Cerebellar nuclear complex (tissue), 1 donor: ENCODE measurements at regions not wholly inside any gene's neighbourhood (a gene's known extent, or its start where the extent isn't known, plus 50 kb on each side); places are given as distances from the start of the nearest gene placed in this dataset.
"Not testable (repeated sequence)": the region's sequence is repeated elsewhere in the genome, so short reads cannot be mapped to it uniquely, and the experiment has no call there.

ENCODE experiments used
- DNase-seq, 2 experiments: peaks; one replicate each; lab custom pipeline; 2025; lab: John Stamatoyannopoulos, UW

GRCh38 chr17:52895272-52895671 lies 736.8 kb upstream of the CA10 start:
- DNase-seq, result no peak

GRCh38 chr17:52892334-52892733 lies 733.8 kb upstream of the CA10 start:
- DNase-seq, result no peak

- DNase-seq, result no peak
Measured at GRCh38 chr17:52885882-52886281, 727.4 kb upstream of the CA10 start.

GRCh38 chr17:52883907-52884491 lies 725.5 kb upstream of the CA10 start:
- not testable (repeated sequence) for DNase-seq

- not testable (repeated sequence) for DNase-seq
Measured at GRCh38 chr17:52846767-52847166, 688.3 kb upstream of the CA10 start.

GRCh38 chr17:52841971-52842370 lies 683.5 kb upstream of the CA10 start:
- no peak for DNase-seq

GRCh38 chr17:52837492-52837891 lies 679.0 kb upstream of the CA10 start:
- no peak for DNase-seq

GRCh38 chr17:52831536-52831935 lies 673.0 kb upstream of the CA10 start:
- DNase-seq, result no peak

GRCh38 chr17:52828621-52829020 lies 670.1 kb upstream of the CA10 start:
- no peak for DNase-seq

- no peak for DNase-seq
Measured at GRCh38 chr17:52827526-52827925, 669.0 kb upstream of the CA10 start.

GRCh38 chr17:52824542-52824941 lies 666.0 kb upstream of the CA10 start:
- DNase-seq, result no peak

- no peak for DNase-seq
Measured at GRCh38 chr17:52823155-52823554, 664.6 kb upstream of the CA10 start.

- no peak for DNase-seq
Measured at GRCh38 chr17:52790359-52790955, 631.9 kb upstream of the CA10 start.

GRCh38 chr17:52789829-52790228 lies 631.3 kb upstream of the CA10 start:
- DNase-seq, result no peak

- no peak for DNase-seq
Measured at GRCh38 chr17:52776234-52776633, 617.7 kb upstream of the CA10 start.

GRCh38 chr17:52762794-52763167 lies 604.3 kb upstream of the CA10 start:
- DNase-seq, result no peak

- DNase-seq, result no peak
Measured at GRCh38 chr17:52762147-52762793, 603.8 kb upstream of the CA10 start.

GRCh38 chr17:52759864-52760263 lies 601.4 kb upstream of the CA10 start:
- DNase-seq, result no peak

- no peak for DNase-seq
Measured at GRCh38 chr17:52758481-52758880, 600.0 kb upstream of the CA10 start.

- no peak for DNase-seq
Measured at GRCh38 chr17:52756746-52757145, 598.2 kb upstream of the CA10 start.

- no peak for DNase-seq
Measured at GRCh38 chr17:52754838-52755237, 596.3 kb upstream of the CA10 start.

- DNase-seq, result no peak
Measured at GRCh38 chr17:52751051-52751450, 592.5 kb upstream of the CA10 start.

- no peak for DNase-seq
Measured at GRCh38 chr17:52744179-52744578, 585.7 kb upstream of the CA10 start.

GRCh38 chr17:52740006-52740405 lies 581.5 kb upstream of the CA10 start:
- no peak for DNase-seq
